HUES6 (cell line): ENCODE measurements at regions not wholly inside any gene's neighbourhood (a gene's known extent, or its start where the extent isn't known, plus 50 kb on each side); places are given as distances from the start of the nearest gene placed in this dataset.

Source experiments
- H3K27ac ChIP-seq: 2 replicates; pipeline ENCODE4 v1.7.0; 2013; ENCODE audit warnings: low read depth, mild to moderate bottlenecking, low read length, inconsistent platforms
- H3K27me3 ChIP-seq: 2 replicates; pipeline ENCODE4 v1.6.1; 2013; ENCODE audit warnings: low read length; ENCODE audit not compliant: control insufficient read depth, insufficient read depth
- H3K36me3 ChIP-seq: 2 replicates; pipeline ENCODE4 v1.6.1; 2013; ENCODE audit warnings: low read length; ENCODE audit not compliant: control insufficient read depth, insufficient read depth
- H3K4me1 ChIP-seq: 2 replicates; pipeline ENCODE4 v1.6.1; 2013; ENCODE audit warnings: low read length; ENCODE audit not compliant: control insufficient read depth, insufficient read depth
- H3K4me3 ChIP-seq: 2 replicates; pipeline ENCODE4 v1.5.1; 2013; ENCODE audit warnings: low read depth, low read length
- H3K9ac ChIP-seq: one replicate; pipeline ENCODE4 v1.6.1; 2013; ENCODE audit warnings: mild to moderate bottlenecking, low read length
- H3K9me3 ChIP-seq: 2 replicates; pipeline ENCODE4 v1.6.1; 2013; ENCODE audit warnings: low read depth, low read length; ENCODE audit not compliant: control insufficient read depth, insufficient read depth

GRCh38 chr10:108592956-108593355 lies 1330.4 kb downstream of the XPNPEP1 start:
- Histone ChIP-seq H3K9me3 (no peaks in the 10 kb centered on the region), H3K9ac (no peak overlapping the region), H3K4me3 (no peak overlapping the region), H3K27me3 (peaks cover 66% of the 10 kb centered on the region), H3K36me3 (no peaks in the 10 kb centered on the region), H3K4me1 (peaks cover 10% of the 10 kb centered on the region), H3K27ac (no peak overlapping the region)

- no peaks in the 10 kb centered on the region; the same call in 1 of the 2 replicates for H3K4me1 ChIP-seq
- H3K9ac ChIP-seq: no peak overlapping the region
- H3K27me3 ChIP-seq: peaks cover 51% of the 10 kb centered on the region
- no peak overlapping the region for H3K27ac ChIP-seq
- no peaks in the 10 kb centered on the region for H3K36me3 ChIP-seq
- H3K9me3 ChIP-seq: no peaks in the 10 kb centered on the region
- H3K4me3 ChIP-seq: no peak overlapping the region
Observed at GRCh38 chr10:108591417-108591816, 1331.9 kb downstream of the XPNPEP1 start.

GRCh38 chr10:108586424-108586823 lies 1336.9 kb downstream of the XPNPEP1 start:
- no peaks in the 10 kb centered on the region for H3K36me3 ChIP-seq
- H3K4me1 ChIP-seq: no peaks in the 10 kb centered on the region; the same call in 1 of the 2 replicates
- H3K27me3 ChIP-seq: peaks cover 18% of the 10 kb centered on the region; the same call in 1 of the 2 replicates
- no peaks in the 10 kb centered on the region for H3K9me3 ChIP-seq
- no peak overlapping the region for H3K9ac ChIP-seq
- H3K27ac ChIP-seq: no peak overlapping the region
- H3K4me3 ChIP-seq: no peak overlapping the region

GRCh38 chr10:108583877-108584276 lies 1339.4 kb downstream of the XPNPEP1 start:
- Histone ChIP-seq H3K9ac (no peak overlapping the region), H3K36me3 (no peaks in the 10 kb centered on the region), H3K4me1 (no peaks in the 10 kb centered on the region; the same call in 1 of the 2 replicates), H3K27me3 (peaks cover under 1% of the 10 kb centered on the region; the same call in 1 of the 2 replicates), H3K9me3 (no peaks in the 10 kb centered on the region), H3K27ac (no peak overlapping the region), H3K4me3 (no peak overlapping the region)

- H3K27me3 ChIP-seq: no peaks in the 10 kb centered on the region
- H3K27ac ChIP-seq: no peak overlapping the region
- no peaks in the 10 kb centered on the region; the same call in 1 of the 2 replicates for H3K4me1 ChIP-seq
- no peak overlapping the region for H3K9ac ChIP-seq
- no peaks in the 10 kb centered on the region for H3K9me3 ChIP-seq
- no peaks in the 10 kb centered on the region for H3K36me3 ChIP-seq
- H3K4me3 ChIP-seq: no peak overlapping the region
Observed at GRCh38 chr10:108582888-108583287, 1340.4 kb downstream of the XPNPEP1 start.

- H3K27ac ChIP-seq: no peak overlapping the region
- no peaks in the 10 kb centered on the region; the same call in 1 of the 2 replicates for H3K4me1 ChIP-seq
- H3K4me3 ChIP-seq: no peak overlapping the region
- H3K9ac ChIP-seq: no peak overlapping the region
- no peaks in the 10 kb centered on the region for H3K36me3 ChIP-seq
- H3K9me3 ChIP-seq: no peaks in the 10 kb centered on the region
- H3K27me3 ChIP-seq: no peaks in the 10 kb centered on the region
Observed at GRCh38 chr10:108582387-108582786, 1340.9 kb downstream of the XPNPEP1 start.

GRCh38 chr10:108578258-108578657 lies 1345.1 kb downstream of the XPNPEP1 start:
- H3K27ac ChIP-seq: no peak overlapping the region
- no peaks in the 10 kb centered on the region; the same call in 1 of the 2 replicates for H3K4me1 ChIP-seq
- H3K9me3 ChIP-seq: no peaks in the 10 kb centered on the region
- no peaks in the 10 kb centered on the region for H3K27me3 ChIP-seq
- H3K4me3 ChIP-seq: no peak overlapping the region
- H3K36me3 ChIP-seq: no peaks in the 10 kb centered on the region
- no peak overlapping the region for H3K9ac ChIP-seq

- no peak overlapping the region for H3K4me3 ChIP-seq
- no peaks in the 10 kb centered on the region for H3K4me1 ChIP-seq
- no peak overlapping the region for H3K9ac ChIP-seq
- no peaks in the 10 kb centered on the region for H3K27me3 ChIP-seq
- H3K9me3 ChIP-seq: no peaks in the 10 kb centered on the region
- H3K36me3 ChIP-seq: no peaks in the 10 kb centered on the region
- H3K27ac ChIP-seq: no peak overlapping the region
Observed at GRCh38 chr10:108574233-108574632, 1349.1 kb downstream of the XPNPEP1 start.

GRCh38 chr10:108568824-108569223 lies 1354.5 kb downstream of the XPNPEP1 start:
- Histone ChIP-seq H3K27me3 (no peaks in the 10 kb centered on the region), H3K4me3 (no peak overlapping the region), H3K4me1 (no peaks in the 10 kb centered on the region), H3K9me3 (no peaks in the 10 kb centered on the region), H3K9ac (no peak overlapping the region), H3K27ac (no peak overlapping the region), H3K36me3 (no peaks in the 10 kb centered on the region)

- Histone ChIP-seq H3K4me3 (no peak overlapping the region), H3K9ac (no peak overlapping the region), H3K27me3 (no peaks in the 10 kb centered on the region), H3K9me3 (no peaks in the 10 kb centered on the region), H3K36me3 (no peaks in the 10 kb centered on the region), H3K27ac (no peak overlapping the region), H3K4me1 (no peaks in the 10 kb centered on the region)
Observed at GRCh38 chr10:108567899-108568752, 1355.2 kb downstream of the XPNPEP1 start.

- Histone ChIP-seq H3K9ac (no peak overlapping the region), H3K4me3 (no peak overlapping the region), H3K9me3 (no peaks in the 10 kb centered on the region), H3K27me3 (no peaks in the 10 kb centered on the region), H3K27ac (no peak overlapping the region), H3K36me3 (no peaks in the 10 kb centered on the region), H3K4me1 (no peaks in the 10 kb centered on the region)
Observed at GRCh38 chr10:108566316-108567107, 1356.8 kb downstream of the XPNPEP1 start.
